NCI-H510A treated with DMSO at 0.1 percent for 48 hours (cell line): ENCODE measurements at regions not wholly inside any gene's neighbourhood (a gene's known extent, or its start where the extent isn't known, plus 50 kb on each side); places are given as distances from the start of the nearest gene placed in this dataset.
"Not testable (repeated sequence)": the region's sequence is repeated elsewhere in the genome, so short reads cannot be mapped to it uniquely, and the experiment has no call there.

ENCODE experiments used
- DNase-seq: peaks from one replicate; lab custom pipeline; 2025; lab: John Stamatoyannopoulos, UW

DNA sequence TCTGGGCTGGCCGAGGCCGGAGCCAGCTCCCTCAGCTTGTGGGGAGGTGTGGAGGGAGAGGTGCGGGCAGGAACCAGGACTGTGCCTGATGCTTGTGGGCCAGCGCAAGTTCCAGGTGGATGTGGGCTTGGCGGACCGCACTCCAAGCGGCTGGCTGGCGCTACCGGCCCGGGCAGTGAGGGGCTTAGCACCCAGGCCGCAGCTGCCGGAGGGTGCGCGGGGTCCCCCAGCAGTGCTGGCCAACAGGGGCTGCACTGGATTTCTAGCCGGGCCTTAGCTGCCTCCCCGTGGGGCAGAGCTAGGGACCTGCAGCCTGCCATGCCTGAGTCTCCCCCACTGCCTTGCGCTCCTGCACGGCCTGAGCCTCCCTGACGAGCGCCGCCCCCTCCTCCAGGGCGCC, 242.8 kb downstream of the CCSER2 start:
- DNase-seq: no peak

DNA sequence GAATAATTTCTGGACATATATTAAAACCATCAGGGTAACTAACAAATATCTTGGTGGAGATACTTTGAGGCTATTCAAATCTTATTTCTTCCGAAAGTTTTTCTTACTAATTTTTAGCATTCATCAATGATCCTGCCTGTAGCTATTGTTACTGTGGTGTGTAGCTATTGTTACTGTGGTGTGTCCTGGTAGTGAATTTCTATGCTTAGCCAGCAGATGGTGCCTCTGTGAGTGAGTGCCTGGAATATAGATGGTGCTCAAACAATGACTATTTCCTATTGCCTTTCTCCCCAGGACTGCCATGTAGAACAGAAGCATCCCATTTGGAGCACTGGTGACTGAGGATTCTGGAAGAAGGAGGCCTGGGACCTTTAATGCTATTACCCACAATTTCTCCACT, 245.7 kb downstream of the CCSER2 start:
- no peak for DNase-seq

GRCh38 chr10:84581976-84582375, 253.6 kb downstream of the CCSER2 start:
- no peak for DNase-seq

DNA sequence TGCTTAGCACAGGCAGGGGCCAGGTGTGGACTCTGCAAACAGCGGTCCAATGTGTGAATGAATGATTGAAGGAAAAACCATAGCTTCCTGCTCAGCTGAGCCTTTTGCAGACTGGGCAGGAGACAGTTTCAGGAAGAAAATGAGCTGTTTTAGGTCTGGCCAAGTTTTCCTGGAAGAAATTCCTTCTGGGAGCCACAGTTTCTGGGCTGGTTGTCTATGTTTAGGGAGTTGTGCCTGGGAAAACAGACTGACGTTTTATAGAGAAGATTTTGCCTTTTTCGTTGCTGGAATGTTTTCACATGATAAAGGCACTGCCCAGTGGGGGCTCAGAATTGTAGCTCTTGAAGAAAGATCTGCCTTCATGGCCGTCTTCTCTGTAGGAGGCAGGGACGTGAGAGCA, 255.1 kb downstream of the CCSER2 start:
- DNase-seq: no peak

GRCh38 chr10:84587789-84588188, 259.4 kb downstream of the CCSER2 start:
- DNase-seq: no peak

- no peak for DNase-seq
These were observed 260.0 kb downstream of the CCSER2 start for GRCh38 chr10:84588426-84588825.

DNA sequence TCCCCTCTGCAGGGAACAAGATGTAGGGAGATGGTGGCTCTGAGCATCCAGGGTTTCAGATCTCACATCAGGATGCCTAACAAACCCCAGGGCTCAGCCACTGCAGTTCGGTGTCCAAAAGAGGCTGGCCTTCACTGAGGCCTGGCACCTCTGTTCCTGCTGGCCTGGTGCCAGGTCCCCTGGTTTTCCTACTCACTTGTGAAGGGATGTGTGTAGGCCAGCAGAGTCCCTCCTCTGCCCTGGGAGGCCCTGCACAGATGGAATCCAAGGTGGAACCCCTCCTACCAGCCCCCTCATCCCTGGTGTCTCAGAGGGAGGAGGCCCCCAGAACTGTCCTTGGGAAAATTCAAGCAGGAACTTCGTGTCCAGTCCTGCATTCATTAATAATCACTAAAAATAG, 260.6 kb downstream of the CCSER2 start:
- no peak for DNase-seq

GRCh38 chr10:84589526-84590205, 261.3 kb downstream of the CCSER2 start:
- no peak for DNase-seq

DNA sequence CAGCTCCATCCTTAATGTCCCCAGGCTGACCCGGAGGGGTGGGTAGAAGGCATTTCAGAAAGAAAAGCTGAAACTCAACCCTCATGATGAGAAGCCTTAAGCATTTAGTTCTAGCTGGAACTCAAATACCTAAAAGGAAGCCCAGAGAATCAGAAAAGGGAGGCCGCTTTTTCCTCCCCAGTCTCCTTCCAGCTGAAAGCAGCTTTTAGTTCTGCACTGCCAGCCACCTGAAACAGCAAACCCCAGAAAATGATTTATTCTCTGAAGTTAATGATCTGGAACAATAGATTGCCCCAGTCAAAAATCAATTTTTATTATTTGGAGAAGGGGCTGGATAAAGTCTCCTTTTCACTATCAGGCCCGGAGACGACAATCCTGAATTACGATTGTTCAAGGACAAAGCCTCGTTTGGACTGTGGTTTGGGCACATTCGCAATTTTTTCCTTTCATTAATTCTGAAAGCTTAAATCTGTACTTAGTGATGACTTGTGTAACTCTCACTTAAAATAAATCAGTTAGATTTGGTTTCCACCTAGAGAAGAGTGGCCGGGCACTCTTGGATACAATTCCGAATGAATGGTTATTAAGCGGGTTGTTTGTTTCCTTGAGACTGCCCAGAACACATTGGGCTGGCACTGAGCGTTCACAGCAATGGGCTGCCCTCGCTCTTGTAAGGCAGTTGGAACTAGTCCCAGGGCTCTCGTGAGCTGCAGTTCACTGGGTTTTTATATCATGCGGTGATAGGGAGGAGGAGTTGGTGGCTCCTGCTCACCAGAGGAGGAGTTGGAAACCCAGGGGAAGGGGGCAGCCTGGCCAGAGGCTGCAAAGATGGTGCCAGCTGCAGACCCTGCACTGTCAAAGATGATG, 262.2 kb downstream of the CCSER2 start:
- DNase-seq: peak; percentile 20

- DNase-seq: no peak
These were observed 265.1 kb downstream of the CCSER2 start for GRCh38 chr10:84593506-84593905.

- DNase-seq: no peak
These were observed 268.2 kb downstream of the CCSER2 start for GRCh38 chr10:84596585-84596984.

- no peak for DNase-seq
These were observed 270.9 kb downstream of the CCSER2 start for GRCh38 chr10:84599254-84599653.

GRCh38 chr10:84600947-84601346, 272.6 kb downstream of the CCSER2 start:
- no peak for DNase-seq

DNA sequence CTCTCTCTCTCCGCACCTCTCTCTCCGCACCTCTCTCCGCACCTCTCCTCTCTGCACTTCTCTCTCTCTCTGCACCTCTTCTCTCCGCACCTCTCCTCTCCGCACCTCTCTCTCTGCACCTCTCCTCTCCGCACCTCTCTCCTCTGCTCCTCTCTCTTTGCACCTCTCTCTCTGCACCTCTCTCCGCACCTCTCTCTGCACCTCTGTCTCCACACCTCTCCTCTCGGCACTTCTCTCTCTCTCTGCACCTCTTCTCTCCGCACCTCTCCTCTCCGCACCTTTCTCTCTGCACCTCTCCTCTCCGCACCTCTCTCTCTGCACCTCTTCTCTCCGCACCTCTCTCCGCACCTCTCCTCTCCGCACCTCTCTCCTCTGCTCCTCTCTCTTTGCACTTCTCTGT, 274.2 kb downstream of the CCSER2 start:
- DNase-seq: not testable (repeated sequence)

DNA sequence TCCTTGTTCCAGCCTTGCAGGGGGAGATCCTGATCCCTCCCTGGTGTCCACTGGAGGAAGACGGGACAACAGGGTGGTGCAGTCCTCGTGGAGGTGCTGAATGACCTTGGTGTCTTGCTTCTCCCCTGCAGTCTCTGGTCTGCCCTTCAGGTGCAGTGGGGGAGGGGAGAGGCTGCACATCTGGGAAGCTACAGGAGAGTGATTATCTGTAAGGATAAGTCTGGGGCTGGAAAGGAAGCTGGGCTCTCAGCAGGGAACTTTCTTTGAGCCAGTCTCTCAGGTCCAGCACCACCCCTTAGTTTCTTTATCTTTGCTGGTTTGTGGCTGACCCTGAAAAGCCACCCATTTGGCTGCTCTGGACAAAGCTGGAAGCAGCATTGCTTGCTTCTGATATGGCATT, 275.6 kb downstream of the CCSER2 start:
- DNase-seq: no peak

DNA sequence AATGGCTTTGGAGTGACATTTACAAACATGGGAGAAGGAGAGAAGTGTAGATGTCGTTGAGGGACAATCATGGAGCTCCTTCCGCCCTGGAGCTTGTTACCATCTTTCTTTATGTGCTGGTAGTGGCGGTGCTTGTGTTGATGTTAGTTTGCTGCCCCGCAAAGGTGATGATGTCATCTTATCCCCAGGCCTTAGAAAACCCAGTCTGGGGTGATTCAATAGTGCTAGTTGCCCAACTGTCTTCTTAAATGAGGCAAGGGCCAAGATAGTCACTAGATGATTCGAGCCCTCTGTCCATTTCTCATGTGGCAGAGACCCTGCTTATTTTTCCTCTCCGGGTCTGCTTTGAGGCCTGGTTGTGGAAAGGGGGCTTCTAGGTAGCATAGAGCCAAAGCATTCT, 277.4 kb downstream of the CCSER2 start:
- DNase-seq: no peak

GRCh38 chr10:84606428-84606827, 278.0 kb downstream of the CCSER2 start:
- DNase-seq: no peak

DNA sequence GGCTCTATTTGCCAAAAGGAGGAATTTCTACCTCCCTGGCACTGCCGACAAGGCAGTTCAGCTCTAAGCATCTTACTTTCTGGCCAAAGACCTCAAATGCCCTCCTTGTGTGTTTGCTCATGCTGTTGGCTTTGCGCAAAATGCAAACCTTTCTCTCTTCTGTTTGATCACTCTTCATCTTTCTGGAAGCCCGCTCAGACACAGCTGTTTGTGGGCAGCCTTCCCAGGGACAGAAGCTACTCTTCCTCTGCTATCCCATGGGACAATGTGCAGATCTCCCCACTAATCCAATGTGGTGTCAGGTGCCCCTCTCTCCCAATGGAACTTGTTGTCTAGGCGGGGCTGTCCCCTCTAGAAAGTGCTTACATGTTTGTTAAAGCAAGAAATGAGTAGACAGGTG, 278.7 kb downstream of the CCSER2 start:
- DNase-seq: no peak

GRCh38 chr10:84607523-84607922, 279.1 kb downstream of the CCSER2 start:
- no peak for DNase-seq

GRCh38 chr10:84608126-84608525, 279.7 kb downstream of the CCSER2 start:
- DNase-seq: no peak

- DNase-seq: peak; percentile 77
These were observed 285.1 kb downstream of the CCSER2 start for GRCh38 chr10:84613336-84614021.

DNA sequence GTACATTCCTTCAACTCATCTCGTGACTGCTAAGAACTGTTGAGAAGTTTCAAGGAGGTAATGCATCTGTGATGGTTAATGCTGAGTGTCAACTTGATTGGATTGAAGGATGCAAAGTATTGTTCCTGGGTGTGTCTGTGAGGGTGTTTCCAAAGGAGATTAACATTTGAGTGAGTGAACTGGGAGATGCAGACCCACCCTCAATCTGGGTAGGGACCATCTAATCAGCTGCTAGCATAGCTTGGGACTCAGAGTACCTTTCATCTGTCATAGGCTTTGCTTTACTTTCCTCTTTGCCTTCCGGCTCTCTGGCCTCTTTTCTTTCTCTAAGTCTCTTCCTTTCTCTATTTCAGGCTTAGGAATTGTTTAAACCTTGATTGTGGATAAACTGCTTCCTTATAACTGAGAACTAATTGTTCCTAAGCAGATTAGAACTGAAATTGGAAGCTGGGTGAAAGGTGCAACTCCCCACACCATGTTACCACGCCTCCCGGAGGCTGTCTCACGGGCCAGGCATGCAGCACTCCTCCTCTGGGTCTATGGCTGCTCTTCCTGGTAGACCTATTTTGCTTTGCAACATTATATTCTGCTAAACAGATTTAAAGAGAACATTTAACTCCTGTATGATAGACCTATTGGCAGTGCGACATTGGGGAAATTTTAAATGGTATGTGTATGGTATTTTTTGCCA, 298.2 kb downstream of the CCSER2 start:
- DNase-seq: no peak
